ENCODE measurements at regions not wholly inside any gene's neighbourhood (a gene's known extent, or its start where the extent isn't known, plus 50 kb on each side); places are given as distances from the start of the nearest gene placed in this dataset.
"Not testable (repeated sequence)": the region's sequence is repeated elsewhere in the genome, so short reads cannot be mapped to it uniquely, and the experiment has no call there.

- no peak for DNase-seq (ENCODE audit: low spot score)
Measured at GRCh38 chr7:113389112-113389646, 270.8 kb upstream of the SMIM30 start.

- DNase-seq (ENCODE audit: low spot score), result no peak
Measured at GRCh38 chr7:113383638-113384037, 265.3 kb upstream of the SMIM30 start.

DNA sequence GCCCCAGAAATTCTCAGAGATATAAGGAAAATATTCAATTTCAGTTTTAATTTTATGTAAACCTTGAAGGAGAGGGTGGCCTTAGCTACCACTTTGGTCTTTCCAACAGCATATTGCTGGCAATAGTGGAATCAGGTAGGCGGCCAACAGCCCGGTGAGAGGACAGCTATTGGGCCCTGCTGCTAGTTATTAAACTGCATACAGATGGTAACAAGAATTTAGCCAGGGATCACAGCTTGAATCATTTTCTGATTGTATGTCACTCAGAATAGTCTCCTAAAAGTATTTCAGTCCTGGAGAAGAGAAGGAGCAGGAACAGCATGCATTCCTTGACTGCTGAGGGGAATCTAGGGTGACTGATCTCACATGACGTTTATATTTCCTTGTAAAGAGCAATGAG is 261.4 kb upstream of the SMIM30 start:
- DNase-seq (ENCODE audit: low spot score), result no peak

DNA sequence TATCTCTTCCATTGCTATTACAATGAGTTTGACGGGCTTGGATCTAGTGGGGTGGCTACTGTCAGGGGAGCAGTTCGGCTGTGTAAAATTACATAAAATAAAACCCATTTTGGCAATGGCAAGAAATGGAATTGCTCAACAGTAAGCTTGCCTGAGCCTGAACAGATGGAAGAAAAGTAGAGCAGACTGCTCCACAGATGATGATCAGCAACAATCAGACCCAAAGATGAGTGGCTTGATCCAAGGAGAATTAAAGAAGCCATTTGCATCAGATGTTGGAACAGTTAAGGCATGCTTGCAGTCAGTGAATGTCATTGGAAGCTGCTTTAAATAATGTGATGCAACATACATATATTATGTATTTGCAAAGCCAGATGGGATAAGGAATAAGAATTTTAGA is 256.6 kb upstream of the SMIM30 start:
- no peak for DNase-seq (ENCODE audit: low spot score)

GRCh38 chr7:113373863-113374262 is 255.5 kb upstream of the SMIM30 start:
- DNase-seq (ENCODE audit: low spot score), result no peak

GRCh38 chr7:113371416-113372043 is 253.2 kb upstream of the SMIM30 start:
- no peak for DNase-seq (ENCODE audit: low spot score)

DNA sequence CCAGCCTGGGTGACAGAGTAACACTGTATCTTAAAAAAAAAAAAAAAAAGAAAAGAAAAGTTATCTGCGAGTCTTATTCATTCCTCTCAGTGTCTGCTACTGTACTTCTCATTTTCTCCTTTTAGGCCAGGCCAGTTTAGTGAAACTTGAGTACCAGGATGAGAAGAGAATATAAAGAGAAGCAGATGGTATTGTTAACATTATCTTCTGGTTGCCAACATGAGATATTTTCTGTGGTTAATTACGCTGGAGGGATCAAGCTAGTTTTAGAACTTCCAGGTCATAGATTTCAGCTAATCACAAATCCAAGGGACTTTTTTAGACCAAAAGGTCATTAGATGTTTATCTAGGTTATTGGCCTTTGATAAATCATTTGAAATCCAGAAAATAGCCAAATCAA is 252.6 kb upstream of the SMIM30 start:
- no peak for DNase-seq (ENCODE audit: low spot score)

- no peak for DNase-seq (ENCODE audit: low spot score)
Measured at GRCh38 chr7:113368256-113368655, 249.9 kb upstream of the SMIM30 start.

GRCh38 chr7:113367041-113367586 is 248.8 kb upstream of the SMIM30 start:
- no peak for DNase-seq (ENCODE audit: low spot score)

DNA sequence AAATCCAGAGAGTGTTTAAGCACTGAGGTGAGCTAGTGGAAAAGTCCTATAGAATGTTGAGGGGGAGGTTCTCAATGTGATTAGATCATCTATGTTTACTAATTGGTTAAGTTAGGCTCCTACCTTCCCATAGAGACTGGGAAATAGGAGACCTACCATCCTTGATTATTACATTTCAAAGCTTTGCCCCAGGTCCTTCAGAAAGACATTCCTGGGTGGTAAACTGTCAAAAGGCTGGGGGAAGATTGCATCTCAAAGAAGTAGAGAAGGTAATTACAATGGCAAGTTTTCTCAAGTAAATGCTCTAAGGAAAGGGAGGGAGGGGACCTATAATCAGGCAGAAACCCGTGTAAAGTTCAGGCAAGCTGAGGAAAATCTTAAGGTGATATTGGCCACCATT is 247.8 kb upstream of the SMIM30 start:
- peak; percentile 32 for DNase-seq (ENCODE audit: low spot score)

GRCh38 chr7:113349339-113349738 is 231.0 kb upstream of the SMIM30 start:
- DNase-seq (ENCODE audit: low spot score), result no peak

GRCh38 chr7:113339661-113340060 is 221.3 kb upstream of the SMIM30 start:
- DNase-seq (ENCODE audit: low spot score), result no peak

DNA sequence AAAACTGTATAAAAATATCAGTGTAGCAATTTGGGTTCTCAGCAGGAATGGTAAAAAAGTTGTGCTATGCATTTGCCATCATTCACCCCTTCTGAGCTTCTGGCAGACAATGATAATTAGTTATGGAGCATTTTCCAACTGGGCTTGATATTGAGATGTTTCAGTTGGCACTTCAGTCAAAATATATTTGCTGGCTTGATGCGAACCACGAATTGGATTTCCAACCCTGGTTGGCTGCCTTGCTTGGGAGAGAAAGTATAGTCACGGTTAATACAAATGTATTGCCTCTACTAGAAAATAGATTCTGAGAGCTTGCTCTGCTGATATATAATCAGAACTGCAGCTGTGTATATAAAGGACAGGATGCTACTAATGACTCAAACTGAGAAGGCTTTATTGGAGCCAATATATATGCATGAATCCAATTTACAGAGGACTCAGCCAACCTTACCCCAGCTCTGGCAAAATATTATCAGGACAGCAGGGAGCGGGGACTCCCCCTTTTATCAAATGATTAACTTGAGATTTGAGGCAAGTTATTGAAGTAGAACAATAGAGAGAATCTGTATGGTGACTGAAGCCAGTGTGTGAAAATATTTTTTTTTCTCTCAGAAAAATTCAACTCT is 219.8 kb upstream of the SMIM30 start:
- DNase-seq (ENCODE audit: low spot score), result no peak

DNA sequence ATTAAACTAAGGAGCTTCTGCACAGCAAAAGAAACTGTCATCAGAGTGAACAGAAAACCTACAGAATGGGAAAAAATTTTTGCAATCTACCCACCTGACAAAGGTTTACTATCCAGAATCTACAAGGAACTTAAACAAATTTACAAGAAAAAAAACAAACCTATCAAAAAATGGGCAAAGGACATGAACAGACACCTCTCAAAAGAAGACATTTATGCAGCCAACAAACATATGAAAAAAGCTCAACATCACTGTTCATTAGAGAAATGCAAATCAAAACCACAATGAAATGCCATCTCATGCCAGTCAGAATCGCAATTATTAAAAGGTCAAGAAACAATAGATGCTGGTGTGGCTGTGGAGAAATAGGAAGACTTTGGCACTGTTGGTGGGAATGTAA is 218.5 kb upstream of the SMIM30 start:
- DNase-seq (ENCODE audit: low spot score), result not testable (repeated sequence)

- peak; percentile 24 for DNase-seq (ENCODE audit: low spot score)
Measured at GRCh38 chr7:113331155-113331898, 213.0 kb upstream of the SMIM30 start.

GRCh38 chr7:113321201-113321600 is 202.8 kb upstream of the SMIM30 start:
- DNase-seq (ENCODE audit: low spot score), result no peak

GRCh38 chr7:113320419-113320818 is 202.1 kb upstream of the SMIM30 start:
- DNase-seq (ENCODE audit: low spot score), result no peak

DNA sequence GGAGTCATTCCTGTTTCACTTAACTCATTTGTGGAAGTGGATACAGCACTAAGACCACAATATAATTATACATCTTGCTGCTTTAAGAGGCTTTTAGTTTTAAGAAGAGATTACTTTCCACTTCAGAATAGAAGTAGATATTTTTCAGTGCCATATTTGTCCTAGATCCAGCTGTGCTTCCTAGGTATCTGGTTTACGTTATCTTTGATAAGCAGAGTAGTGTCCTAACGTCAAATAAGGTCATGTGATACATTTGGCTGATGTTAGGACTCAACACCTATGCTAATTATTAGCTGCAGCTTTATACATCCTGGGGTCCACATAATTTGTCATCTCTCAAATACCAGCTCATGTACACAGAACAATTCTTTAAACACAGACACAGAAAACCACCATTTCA is 196.2 kb upstream of the SMIM30 start:
- DNase-seq (ENCODE audit: low spot score), result no peak

- DNase-seq (ENCODE audit: low spot score), result no peak
Measured at GRCh38 chr7:113308399-113308798, 190.0 kb upstream of the SMIM30 start.

GRCh38 chr7:113307147-113307546 is 188.8 kb upstream of the SMIM30 start:
- no peak for DNase-seq (ENCODE audit: low spot score)

- no peak for DNase-seq (ENCODE audit: low spot score)
Measured at GRCh38 chr7:113306302-113306701, 187.9 kb upstream of the SMIM30 start.

- DNase-seq (ENCODE audit: low spot score), result no peak
Measured at GRCh38 chr7:113304104-113304503, 185.8 kb upstream of the SMIM30 start.

DNA sequence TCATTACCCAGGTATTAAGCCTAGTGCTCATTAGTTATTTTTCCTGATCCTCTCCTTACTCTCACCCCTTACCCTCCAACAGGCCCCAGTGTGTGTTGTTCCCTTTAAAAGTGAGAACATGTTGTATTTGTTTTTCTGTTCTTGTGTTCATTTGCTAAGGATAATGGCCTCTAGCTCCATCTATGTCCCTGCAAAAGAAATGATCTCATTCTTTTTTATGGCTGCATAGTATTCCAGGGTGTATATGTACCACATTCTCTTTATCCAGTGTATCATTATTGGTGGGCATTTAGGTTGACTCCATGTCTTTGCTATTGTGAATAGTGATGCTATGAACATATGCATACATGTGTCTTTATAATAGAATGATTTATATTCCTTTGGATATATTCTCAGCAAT is 185.0 kb upstream of the SMIM30 start:
- DNase-seq (ENCODE audit: low spot score), result not testable (repeated sequence)
